ENCODE measurements at regions not wholly inside any gene's neighbourhood (a gene's known extent, or its start where the extent isn't known, plus 50 kb on each side); places are given as distances from the start of the nearest gene placed in this dataset.

DNA sequence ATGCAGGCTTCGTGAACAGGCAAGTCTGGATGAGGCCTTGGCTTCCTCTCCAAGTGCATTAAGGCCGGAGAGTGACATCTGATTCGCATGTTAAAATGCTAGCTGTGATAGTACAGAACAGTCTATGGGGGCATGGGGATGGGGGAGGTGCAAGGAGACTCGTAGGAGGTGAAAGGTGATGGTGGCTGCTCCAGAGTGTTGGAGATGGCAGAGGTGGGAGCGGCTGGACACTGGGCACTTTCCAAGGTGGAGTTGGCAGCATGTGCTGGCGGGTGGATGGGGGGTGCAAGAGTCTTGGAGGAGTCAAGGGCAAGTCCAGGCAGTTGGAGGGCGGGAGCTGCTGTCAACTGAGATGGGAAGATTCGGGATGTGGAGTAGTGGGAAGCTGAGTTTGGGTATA is 350.9 kb upstream of the TNRC6C start:
- TF ChIP-seq, protein P1, sequence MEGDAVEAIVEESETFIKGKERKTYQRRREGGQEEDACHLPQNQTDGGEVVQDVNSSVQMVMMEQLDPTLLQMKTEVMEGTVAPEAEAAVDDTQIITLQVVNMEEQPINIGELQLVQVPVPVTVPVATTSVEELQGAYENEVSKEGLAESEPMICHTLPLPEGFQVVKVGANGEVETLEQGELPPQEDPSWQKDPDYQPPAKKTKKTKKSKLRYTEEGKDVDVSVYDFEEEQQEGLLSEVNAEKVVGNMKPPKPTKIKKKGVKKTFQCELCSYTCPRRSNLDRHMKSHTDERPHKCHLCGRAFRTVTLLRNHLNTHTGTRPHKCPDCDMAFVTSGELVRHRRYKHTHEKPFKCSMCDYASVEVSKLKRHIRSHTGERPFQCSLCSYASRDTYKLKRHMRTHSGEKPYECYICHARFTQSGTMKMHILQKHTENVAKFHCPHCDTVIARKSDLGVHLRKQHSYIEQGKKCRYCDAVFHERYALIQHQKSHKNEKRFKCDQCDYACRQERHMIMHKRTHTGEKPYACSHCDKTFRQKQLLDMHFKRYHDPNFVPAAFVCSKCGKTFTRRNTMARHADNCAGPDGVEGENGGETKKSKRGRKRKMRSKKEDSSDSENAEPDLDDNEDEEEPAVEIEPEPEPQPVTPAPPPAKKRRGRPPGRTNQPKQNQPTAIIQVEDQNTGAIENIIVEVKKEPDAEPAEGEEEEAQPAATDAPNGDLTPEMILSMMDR (conservative IDR thresholded peaks at IDR 0.05; ENCODE audit: low read depth, low read length), result no peak
- TF ChIP-seq EZH2 (IDR thresholded peaks at IDR 0.05; ENCODE audit: low read length, unreplicated experiment) (no peak), EZH2phosphoT487 (IDR thresholded peaks at IDR 0.05; ENCODE audit: borderline replicate concordance, low read length) (no peak)

All from PC-3 (cell line).